BLaER1 (cell line): ENCODE measurements at regions not wholly inside any gene's neighbourhood (a gene's known extent, or its start where the extent isn't known, plus 50 kb on each side); places are given as distances from the start of the nearest gene placed in this dataset.
A peak's percentile ranks its signal among the peaks of the same experiment; 100 is the strongest.
"Not testable (repeated sequence)": the region's sequence is repeated elsewhere in the genome, so short reads cannot be mapped to it uniquely, and the experiment has no call there.

Source experiments
- H3K27ac ChIP-seq: shearing (Covaris generic); formaldehyde crosslinking; 2 replicates; pipeline ENCODE4 v1.8.1; 2022
- H3K27me3 ChIP-seq: shearing (Covaris generic); formaldehyde crosslinking; 2 replicates; pipeline ENCODE4 v1.8.1; 2022
- H3K36me3 ChIP-seq: shearing (Covaris generic); formaldehyde crosslinking; 2 replicates; pipeline ENCODE4 v1.8.1; 2022
- H3K4me1 ChIP-seq: shearing (Covaris generic); formaldehyde crosslinking; 2 replicates; pipeline ENCODE4 v1.8.1; 2022
- H3K4me2 ChIP-seq: shearing (Covaris generic); formaldehyde crosslinking; 2 replicates; pipeline ENCODE4 v1.8.1; 2022
- H3K4me3 ChIP-seq: shearing (Covaris generic); formaldehyde crosslinking; 2 replicates; pipeline ENCODE4 v1.8.1; 2022
- H3K9ac ChIP-seq: shearing (Covaris generic); formaldehyde crosslinking; 2 replicates; pipeline ENCODE4 v1.8.1; 2022
- H3K9me3 ChIP-seq: shearing (Covaris generic); formaldehyde crosslinking; 2 replicates; pipeline ENCODE4 v1.8.1; 2022
- H4K20me1 ChIP-seq: shearing (Covaris generic); formaldehyde crosslinking; 2 replicates; pipeline ENCODE4 v1.8.1; 2022
- Cebpa-rat ChIP-seq: shearing (Covaris generic); IDR thresholded peaks from 2 replicates; pipeline ENCODE4 v1.8.1; 2022

DNA sequence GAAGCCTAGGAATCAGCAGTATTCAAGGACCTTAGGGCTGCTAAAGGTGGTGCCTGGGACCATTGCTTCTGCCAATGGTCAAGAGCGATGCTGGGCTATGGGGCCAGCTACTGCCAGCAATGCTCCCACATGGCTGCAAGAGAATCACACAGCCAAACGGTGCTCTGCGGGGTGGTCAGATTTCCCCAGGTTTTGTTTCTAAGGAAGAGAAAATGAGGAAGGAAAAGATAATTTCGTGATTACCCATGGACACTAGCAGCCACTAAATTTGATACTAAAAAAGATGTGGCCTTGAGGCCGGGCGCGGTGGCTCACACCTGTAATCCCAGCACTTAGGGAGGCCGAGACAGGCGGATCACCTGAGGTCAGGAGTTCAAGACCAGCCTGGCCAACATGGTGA, 83.0 kb downstream of the LYZL2 start:
- no peak overlapping the region for H3K27ac ChIP-seq
- H3K9ac ChIP-seq, result no peak overlapping the region
- no peaks in the 10 kb centered on the region for H3K9me3 ChIP-seq
- H4K20me1 ChIP-seq, result no peaks in the 10 kb centered on the region
- H3K4me2 ChIP-seq, result no peak overlapping the region
- no peaks in the 10 kb centered on the region for H3K27me3 ChIP-seq
- H3K4me3 ChIP-seq, result no peak overlapping the region
- TF ChIP-seq Cebpa-rat, result no peak
- peaks cover 11% of the 10 kb centered on the region for H3K4me1 ChIP-seq
- H3K36me3 ChIP-seq, result no peaks in the 10 kb centered on the region

DNA sequence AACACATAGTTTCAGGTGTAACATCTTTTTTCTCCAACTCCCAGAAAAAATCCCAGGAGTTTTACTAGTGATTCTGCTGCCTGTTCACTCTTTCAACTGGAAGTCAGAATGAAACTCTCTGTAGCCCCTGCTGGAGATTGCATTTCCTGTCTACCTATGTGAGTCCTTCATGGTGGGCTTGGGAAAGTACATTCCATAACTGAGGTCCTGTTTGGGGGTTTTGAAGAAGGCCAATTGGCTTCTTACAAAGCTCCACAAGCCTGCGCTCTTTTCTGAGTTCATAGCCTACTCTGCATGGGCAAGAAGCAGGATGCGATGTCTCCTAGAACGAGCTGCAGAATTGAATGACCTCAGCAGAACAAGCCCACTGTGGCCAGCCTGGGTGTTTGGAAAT, 86.7 kb downstream of the LYZL2 start:
- TF ChIP-seq Cebpa-rat, result no peak
- Histone ChIP-seq H3K36me3 (no peaks in the 10 kb centered on the region), H3K4me3 (no peak overlapping the region), H3K27ac (no peak overlapping the region), H3K27me3 (no peaks in the 10 kb centered on the region), H3K9me3 (no peaks in the 10 kb centered on the region), H4K20me1 (no peaks in the 10 kb centered on the region), H3K4me1 (peaks cover 2% of the 10 kb centered on the region), H3K9ac (no peak overlapping the region), H3K4me2 (no peak overlapping the region)

DNA sequence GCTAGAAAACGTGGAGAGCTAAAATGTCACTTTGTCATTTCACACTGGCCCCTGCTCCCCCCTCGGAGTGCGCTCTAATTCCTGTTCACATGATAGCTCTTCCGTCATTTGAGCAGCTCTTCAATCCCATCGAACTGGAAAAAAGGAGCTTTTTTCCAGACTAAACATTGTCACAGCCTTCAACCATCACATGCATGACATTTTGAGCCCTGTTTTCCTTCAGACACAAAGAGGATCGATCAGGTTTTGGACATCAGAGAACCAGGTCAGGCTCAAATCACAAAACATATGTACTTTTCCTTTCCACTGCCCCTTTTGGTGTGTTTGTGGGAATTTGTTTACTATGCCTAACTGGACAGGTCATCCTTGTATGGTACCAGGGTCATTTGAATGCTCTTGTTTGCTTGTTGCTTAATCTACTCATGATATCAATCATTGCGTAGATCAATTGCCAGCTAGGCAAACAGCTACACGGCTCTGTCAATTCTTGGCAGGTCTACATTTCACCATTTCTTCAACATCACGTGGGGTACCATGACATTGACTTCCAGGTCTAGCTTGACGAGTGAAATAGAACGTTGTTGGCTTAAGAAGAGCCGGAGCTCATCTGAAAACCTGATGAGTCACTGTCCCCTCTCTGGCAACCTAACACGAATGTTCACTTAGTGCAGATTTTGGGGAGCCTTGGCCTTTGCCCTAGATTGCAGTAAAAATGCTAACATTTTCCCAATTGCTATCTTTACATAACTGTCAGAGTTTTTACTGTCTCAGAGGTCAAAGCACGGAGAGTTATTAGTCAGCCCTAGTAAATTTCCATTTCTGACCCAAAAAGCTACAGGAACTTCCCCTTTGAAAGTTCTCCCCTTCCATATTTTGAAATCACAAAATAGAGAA, 87.3 kb downstream of the LYZL2 start:
- Histone ChIP-seq H3K9ac (no peak overlapping the region), H3K4me1 (peaks cover 8% of the 10 kb centered on the region), H3K36me3 (no peaks in the 10 kb centered on the region), H3K4me3 (no peak overlapping the region), H3K9me3 (no peaks in the 10 kb centered on the region), H4K20me1 (no peaks in the 10 kb centered on the region), H3K27ac (no peak overlapping the region), H3K27me3 (no peaks in the 10 kb centered on the region), H3K4me2 (no peak overlapping the region)
- TF ChIP-seq Cebpa-rat, result no peak

DNA sequence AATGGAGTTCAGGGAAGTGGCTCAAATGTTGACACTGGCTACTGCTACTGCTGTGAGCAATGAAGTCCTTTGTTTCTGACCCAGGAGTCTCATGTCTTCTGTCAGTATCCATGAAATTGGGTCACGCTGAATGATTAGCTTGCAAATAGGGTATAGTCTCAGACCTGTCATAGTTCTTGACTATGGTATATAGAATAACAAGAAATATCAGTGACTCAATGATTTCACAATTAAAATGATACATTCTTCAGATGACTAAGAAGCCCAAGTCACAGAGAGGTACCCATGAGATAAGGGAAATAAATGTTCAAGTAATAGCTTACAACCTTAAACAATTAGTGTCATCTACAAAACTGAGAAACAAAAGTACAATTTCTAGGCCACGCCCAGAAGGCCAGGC, 89.3 kb downstream of the LYZL2 start:
- H3K9ac ChIP-seq, result no peak overlapping the region
- H3K27ac ChIP-seq, result no peak overlapping the region
- no peak overlapping the region for H3K4me2 ChIP-seq
- no peaks in the 10 kb centered on the region for H3K27me3 ChIP-seq
- peaks cover 22% of the 10 kb centered on the region for H3K4me1 ChIP-seq
- H4K20me1 ChIP-seq, result no peaks in the 10 kb centered on the region
- H3K4me3 ChIP-seq, result no peak overlapping the region
- TF ChIP-seq Cebpa-rat, result no peak
- H3K36me3 ChIP-seq, result no peaks in the 10 kb centered on the region
- no peaks in the 10 kb centered on the region for H3K9me3 ChIP-seq

DNA sequence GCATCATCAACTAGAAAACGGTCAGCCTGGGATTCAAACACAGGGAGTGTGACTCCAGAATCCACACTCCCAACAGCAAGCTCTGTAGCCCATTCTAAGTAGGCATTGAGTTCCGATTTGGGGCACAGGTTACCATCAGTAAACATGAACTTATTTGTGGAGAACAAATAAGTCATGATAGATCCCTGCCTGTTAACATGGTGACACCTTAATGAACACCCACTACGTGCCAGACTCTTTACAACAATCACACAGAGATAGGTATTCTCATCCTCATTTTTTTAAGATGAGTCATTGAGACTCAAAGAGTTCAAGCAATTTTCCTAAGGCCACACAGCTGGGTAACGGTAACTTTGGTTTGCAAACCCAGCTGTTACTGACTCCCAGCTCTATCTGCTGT, 91.5 kb downstream of the LYZL2 start:
- H3K4me1 ChIP-seq, result peaks cover 22% of the 10 kb centered on the region
- H3K27me3 ChIP-seq, result no peaks in the 10 kb centered on the region
- H3K4me2 ChIP-seq, result no peak overlapping the region; the same call in 1 of the 2 replicates
- H4K20me1 ChIP-seq, result no peaks in the 10 kb centered on the region
- H3K4me3 ChIP-seq, result no peak overlapping the region
- no peak overlapping the region for H3K9ac ChIP-seq
- no peaks in the 10 kb centered on the region for H3K36me3 ChIP-seq
- H3K9me3 ChIP-seq, result no peaks in the 10 kb centered on the region
- TF ChIP-seq Cebpa-rat, result no peak
- H3K27ac ChIP-seq, result no peak overlapping the region

DNA sequence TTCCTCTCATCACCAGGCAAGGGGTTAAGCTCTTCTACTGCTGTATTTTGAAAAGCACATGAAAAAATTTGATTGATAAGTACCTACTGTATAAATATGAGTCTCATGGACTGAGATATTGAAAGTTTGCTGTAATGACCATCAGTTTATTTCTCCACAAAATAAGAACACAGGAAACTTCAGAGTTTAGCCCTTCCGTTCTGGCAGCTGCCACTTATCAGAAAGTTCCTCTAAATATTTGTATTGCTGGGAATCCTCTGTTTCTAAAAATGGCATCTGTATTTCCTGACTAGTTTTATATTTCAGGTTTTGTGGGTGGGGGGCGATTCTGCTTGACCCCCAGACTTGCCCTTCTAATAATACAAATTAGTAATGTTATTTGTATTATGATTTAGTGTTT, 92.0 kb downstream of the LYZL2 start:
- no peaks in the 10 kb centered on the region for H3K27me3 ChIP-seq
- no peaks in the 10 kb centered on the region for H4K20me1 ChIP-seq
- no peaks in the 10 kb centered on the region for H3K36me3 ChIP-seq
- H3K4me1 ChIP-seq, result peaks cover 22% of the 10 kb centered on the region
- no peak for TF ChIP-seq Cebpa-rat
- no peak overlapping the region for H3K4me3 ChIP-seq
- H3K9ac ChIP-seq, result no peak overlapping the region
- no peak overlapping the region for H3K27ac ChIP-seq
- H3K9me3 ChIP-seq, result no peaks in the 10 kb centered on the region
- peak overlapping the region; percentile 20 for H3K4me2 ChIP-seq

DNA sequence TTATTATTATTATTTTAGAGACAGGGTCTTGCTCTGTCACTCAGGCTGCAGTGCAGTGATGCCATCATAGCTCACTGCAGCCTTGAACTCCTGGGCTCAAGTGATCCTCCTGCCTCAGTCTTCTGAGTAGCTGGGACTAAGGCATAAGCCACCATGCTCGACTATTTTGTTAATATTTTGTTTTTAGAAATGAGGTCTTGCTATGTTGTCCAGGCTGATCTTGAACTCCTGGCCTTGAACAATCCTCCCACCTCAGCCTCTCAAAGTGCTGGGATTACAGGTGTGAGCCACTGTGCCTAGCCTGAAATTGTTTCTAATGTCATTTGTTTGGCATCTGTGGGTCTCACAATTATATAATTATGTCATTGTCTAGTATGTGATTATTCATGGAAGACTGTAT, 92.4 kb downstream of the LYZL2 start:
- not testable (repeated sequence) for H3K4me3 ChIP-seq, H3K27ac ChIP-seq, H3K9me3 ChIP-seq, H3K27me3 ChIP-seq, H3K9ac ChIP-seq, H3K36me3 ChIP-seq, H4K20me1 ChIP-seq
- Histone ChIP-seq H3K4me2 (peak overlapping the region; percentile 20), H3K4me1 (peaks cover 22% of the 10 kb centered on the region)

DNA sequence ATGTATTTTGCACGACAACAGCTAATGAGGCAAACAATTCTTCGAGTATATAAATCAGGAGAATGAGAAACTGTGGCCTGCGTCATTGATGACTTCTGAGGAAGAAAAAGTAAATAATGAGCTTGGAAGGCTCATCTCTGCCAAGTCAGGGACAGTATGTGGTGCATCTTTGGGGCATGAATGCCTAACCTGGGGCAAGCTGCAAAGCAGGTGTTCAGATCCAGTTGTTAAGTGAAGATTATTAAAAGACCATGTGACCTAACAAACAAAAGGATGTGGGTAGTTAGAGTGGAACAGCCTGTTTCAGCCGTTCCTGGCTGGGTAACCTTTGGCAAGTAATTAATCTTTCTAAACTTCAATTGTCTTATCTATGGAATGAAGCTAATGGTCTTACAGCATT, 93.0 kb downstream of the LYZL2 start:
- Histone ChIP-seq H3K4me3 (no peak overlapping the region), H4K20me1 (no peaks in the 10 kb centered on the region), H3K36me3 (no peaks in the 10 kb centered on the region), H3K4me2 (peak overlapping the region; percentile 1; the same call in 1 of the 2 replicates), H3K4me1 (peaks cover 22% of the 10 kb centered on the region), H3K27ac (no peak overlapping the region), H3K27me3 (no peaks in the 10 kb centered on the region), H3K9me3 (no peaks in the 10 kb centered on the region), H3K9ac (no peak overlapping the region)
- TF ChIP-seq Cebpa-rat, result no peak

DNA sequence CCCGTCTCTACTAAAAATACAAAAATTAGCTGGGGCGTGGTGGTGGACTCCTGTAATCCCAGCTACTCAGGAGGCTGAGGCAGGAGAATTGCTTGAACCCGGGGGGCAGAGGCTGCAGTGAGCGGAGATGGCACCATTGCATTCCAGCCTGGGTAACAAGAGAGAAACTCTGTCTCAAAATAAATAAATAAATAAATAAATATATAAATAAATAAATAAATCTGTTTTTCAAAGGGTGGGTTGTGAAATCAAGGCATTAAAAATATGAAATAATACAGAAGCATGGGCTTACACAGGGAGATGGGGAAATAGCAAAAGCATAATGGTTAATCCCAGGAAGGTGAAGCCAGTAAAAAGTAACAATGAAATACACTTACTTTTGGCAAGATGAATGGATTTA, 93.9 kb downstream of the LYZL2 start:
- Histone ChIP-seq H3K9ac (no peak overlapping the region), H3K27ac (no peak overlapping the region), H3K27me3 (no peaks in the 10 kb centered on the region), H4K20me1 (no peaks in the 10 kb centered on the region), H3K9me3 (no peaks in the 10 kb centered on the region), H3K36me3 (no peaks in the 10 kb centered on the region), H3K4me1 (peaks cover 22% of the 10 kb centered on the region), H3K4me2 (no peak overlapping the region), H3K4me3 (no peak overlapping the region)
- TF ChIP-seq Cebpa-rat, result no peak

DNA sequence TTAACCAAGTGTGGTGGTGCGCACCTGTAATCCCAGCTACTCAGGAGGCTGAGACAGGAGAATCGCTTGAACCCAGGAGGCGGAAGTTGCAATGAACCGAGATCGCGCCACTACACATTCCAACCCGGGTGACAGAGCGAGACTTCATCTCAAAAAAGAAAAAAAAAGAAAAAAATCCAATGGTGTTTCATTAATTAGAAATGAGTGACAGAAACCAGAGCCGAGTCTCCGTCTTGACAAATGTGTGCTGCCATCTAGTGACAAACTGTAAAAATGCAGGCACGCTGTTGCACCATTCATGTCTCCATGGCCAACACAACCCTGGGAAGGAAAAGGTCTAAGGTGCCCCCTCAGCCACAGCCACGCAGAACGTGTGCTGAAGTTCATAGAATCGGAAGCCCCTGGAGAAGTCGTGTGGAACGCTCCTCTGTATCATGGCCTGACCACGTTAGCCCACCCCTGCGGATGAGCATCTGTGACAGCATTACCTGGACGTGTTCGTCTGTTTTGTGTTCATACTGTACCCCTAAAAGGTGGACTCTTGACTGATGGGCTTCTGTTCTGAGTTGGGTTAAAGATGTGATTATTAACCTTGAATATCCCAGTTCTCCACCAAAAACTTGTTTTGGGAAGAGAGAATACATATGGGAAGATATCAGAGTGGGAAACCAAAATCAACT, 94.9 kb downstream of the LYZL2 start:
- Histone ChIP-seq H3K27me3 (no peaks in the 10 kb centered on the region), H3K4me3 (no peak overlapping the region), H3K4me1 (peaks cover 26% of the 10 kb centered on the region), H4K20me1 (no peaks in the 10 kb centered on the region), H3K9ac (no peak overlapping the region), H3K9me3 (no peaks in the 10 kb centered on the region), H3K27ac (no peak overlapping the region), H3K4me2 (no peak overlapping the region), H3K36me3 (no peaks in the 10 kb centered on the region)
- no peak for TF ChIP-seq Cebpa-rat
